HG03135 (cell line): ENCODE measurements at regions not wholly inside any gene's neighbourhood (a gene's known extent, or its start where the extent isn't known, plus 50 kb on each side); places are given as distances from the start of the nearest gene placed in this dataset.
"Not testable (repeated sequence)": the region's sequence is repeated elsewhere in the genome, so short reads cannot be mapped to it uniquely, and the experiment has no call there.

Experiments used
- ATAC-seq: cut with Tn5 transposase; IDR thresholded peaks from one replicate; pipeline ENCODE4 v1.9.1; 2021; ENCODE audit warnings: mild to moderate bottlenecking, moderate library complexity; ENCODE audit not compliant: unreplicated experiment

GRCh38 chr3:26964313-26964712 lies 341.7 kb downstream of the LRRC3B start:
- ATAC-seq = no peak

- ATAC-seq = no peak
Measured at GRCh38 chr3:26964836-26965235, 342.3 kb downstream of the LRRC3B start.

- no peak for ATAC-seq
Measured at GRCh38 chr3:26967501-26967900, 344.9 kb downstream of the LRRC3B start.

- no peak for ATAC-seq
Measured at GRCh38 chr3:26984416-26985390, 362.1 kb downstream of the LRRC3B start.

- ATAC-seq = no peak
Measured at GRCh38 chr3:26989037-26989436, 366.5 kb downstream of the LRRC3B start.

GRCh38 chr3:26997226-26997625 lies 372.0 kb downstream of the NEK10 start:
- no peak for ATAC-seq

GRCh38 chr3:27010834-27011233 lies 358.3 kb downstream of the NEK10 start:
- no peak for ATAC-seq

GRCh38 chr3:27022096-27022761 lies 347.0 kb downstream of the NEK10 start:
- no peak for ATAC-seq

GRCh38 chr3:27024493-27024892 lies 344.7 kb downstream of the NEK10 start:
- no peak for ATAC-seq

- no peak for ATAC-seq
Measured at GRCh38 chr3:27025718-27026117, 343.5 kb downstream of the NEK10 start.

GRCh38 chr3:27031476-27031875 lies 337.7 kb downstream of the NEK10 start:
- no peak for ATAC-seq

- ATAC-seq = no peak
Measured at GRCh38 chr3:27034255-27034654, 334.9 kb downstream of the NEK10 start.

- ATAC-seq = no peak
Measured at GRCh38 chr3:27040674-27041073, 328.5 kb downstream of the NEK10 start.

- not testable (repeated sequence) for ATAC-seq
Measured at GRCh38 chr3:27042541-27042940, 326.6 kb downstream of the NEK10 start.

GRCh38 chr3:27043328-27043955 lies 325.7 kb downstream of the NEK10 start:
- ATAC-seq = no peak

GRCh38 chr3:27044931-27045481 lies 324.2 kb downstream of the NEK10 start:
- ATAC-seq = no peak

GRCh38 chr3:27046351-27046750 lies 322.8 kb downstream of the NEK10 start:
- ATAC-seq = no peak

- no peak for ATAC-seq
Measured at GRCh38 chr3:27049792-27050191, 319.4 kb downstream of the NEK10 start.

GRCh38 chr3:27051527-27051926 lies 317.7 kb downstream of the NEK10 start:
- ATAC-seq = not testable (repeated sequence)

- no peak for ATAC-seq
Measured at GRCh38 chr3:27056326-27056725, 312.9 kb downstream of the NEK10 start.

- no peak for ATAC-seq
Measured at GRCh38 chr3:27059489-27059888, 309.7 kb downstream of the NEK10 start.
